NT2/D1 (cell line): ENCODE measurements at regions not wholly inside any gene's neighbourhood (a gene's known extent, or its start where the extent isn't known, plus 50 kb on each side); places are given as distances from the start of the nearest gene placed in this dataset.

Source experiments
- SUZ12 ChIP-seq: IDR thresholded peaks from 2 replicates; pipeline ENCODE4 v1.6.1; 2011; ENCODE audit not compliant: insufficient read length, insufficient read depth; ENCODE audit errors: extremely low read depth
- ZNF274 ChIP-seq: IDR thresholded peaks from 2 replicates; pipeline ENCODE4 v1.6.1; 2011; ENCODE audit warnings: mild to moderate bottlenecking, low read depth, low read length

DNA sequence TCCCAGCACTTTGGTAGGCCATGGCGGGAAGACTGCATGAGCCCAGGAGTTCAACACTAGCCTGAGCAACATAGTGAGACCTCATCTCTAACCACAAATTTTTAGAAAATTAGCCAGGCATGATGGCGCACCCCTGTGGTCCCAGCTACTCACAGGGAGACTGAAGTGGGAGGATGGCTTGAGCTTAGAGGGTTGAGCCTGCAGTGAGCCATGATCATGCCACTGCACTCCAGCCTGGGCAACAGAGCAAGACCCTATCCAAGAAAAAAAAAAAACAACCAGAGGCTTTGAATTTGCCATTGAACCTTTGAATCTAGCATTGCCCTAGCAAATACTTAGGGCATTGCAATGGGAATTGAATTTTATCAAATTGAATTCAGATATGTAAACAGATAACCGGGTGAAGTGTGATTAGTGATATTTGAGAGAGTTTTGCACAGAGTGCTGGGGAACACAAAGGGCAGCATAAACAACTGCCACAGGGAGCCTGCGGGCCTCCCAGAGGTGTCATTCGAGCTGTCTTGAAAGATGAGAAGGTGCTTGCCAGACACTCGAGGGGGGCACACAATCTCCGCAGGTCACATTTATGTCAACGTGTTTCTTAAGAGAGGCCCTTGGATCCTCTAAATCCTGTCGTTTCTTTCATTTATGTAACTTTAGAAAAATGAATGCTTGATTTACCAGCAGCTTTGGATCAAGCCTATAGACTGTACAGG lies 200.3 kb downstream of the AASDH start:
- no peak for TF ChIP-seq ZNF274
- no peak for TF ChIP-seq SUZ12
